Subcutaneous abdominal adipose tissue (tissue), 5 donors: ENCODE measurements at regions not wholly inside any gene's neighbourhood (a gene's known extent, or its start where the extent isn't known, plus 50 kb on each side); places are given as distances from the start of the nearest gene placed in this dataset.
"Not testable (repeated sequence)": the region's sequence is repeated elsewhere in the genome, so short reads cannot be mapped to it uniquely, and the experiment has no call there.

ENCODE experiments used
- H3K27ac ChIP-seq: one replicate; pipeline ENCODE4 v1.7.0; 2013; ENCODE audit warnings: low read depth, mild to moderate bottlenecking, inconsistent platforms, low read length, moderate library complexity
- H3K27me3 ChIP-seq, 5 donors: one replicate each; pipeline ENCODE4 v1.7.0; 2013; ENCODE audit warnings: low read length in 5 of 5, inconsistent platforms in 1 of 5; ENCODE audit not compliant: control insufficient read depth in 5 of 5, insufficient read depth in 4 of 5
- H3K36me3 ChIP-seq, 5 donors: one replicate each; pipeline ENCODE4 v1.7.0; 2013; ENCODE audit warnings: low read length in 5 of 5; ENCODE audit not compliant: control insufficient read depth in 5 of 5, insufficient read depth in 5 of 5
- H3K4me1 ChIP-seq, 5 donors: one replicate each; pipeline ENCODE4 v1.7.0; 2013; ENCODE audit warnings: low read length in 5 of 5, mild to moderate bottlenecking in 3 of 5, moderate library complexity in 1 of 5; ENCODE audit not compliant: control insufficient read depth in 5 of 5, insufficient read depth in 5 of 5
- H3K4me3 ChIP-seq, 5 donors: one replicate each; pipeline ENCODE4 v1.7.0; 2013; ENCODE audit warnings: low read length in 5 of 5, low read depth in 1 of 5
- H3K9ac ChIP-seq, 5 donors: one replicate each; pipeline ENCODE4 v1.7.0; 2013; ENCODE audit warnings: low read length in 5 of 5, mild to moderate bottlenecking in 4 of 5, moderate library complexity in 3 of 5
- H3K9me3 ChIP-seq, 5 donors: one replicate each; pipeline ENCODE4 v1.7.0; 2013; ENCODE audit warnings: low read length in 5 of 5; ENCODE audit not compliant: control insufficient read depth in 5 of 5
- donor health status: healthy.
- donor health status: healthy.
- donor health status: healthy.
- donor health status: healthy.
- donor health status: healthy.

DNA sequence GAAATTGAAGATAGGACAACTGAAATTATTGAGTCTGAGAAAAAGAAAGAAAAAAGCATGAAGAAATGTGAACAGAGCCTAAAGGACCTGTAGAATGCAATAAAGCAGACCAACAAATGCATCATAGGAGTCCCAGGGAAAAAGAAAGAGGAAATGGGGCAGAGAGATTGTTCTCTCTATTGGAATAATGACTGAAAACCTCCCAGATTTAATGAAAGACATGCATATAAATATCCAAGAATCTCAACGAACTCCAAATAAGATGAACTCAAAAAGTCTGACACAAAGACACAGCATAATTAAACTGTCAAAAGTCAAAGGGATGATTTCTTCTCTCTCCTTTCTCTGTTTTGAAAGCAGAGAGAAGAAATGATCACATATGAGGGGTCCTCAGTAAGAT, 124.7 kb downstream of the MEX3B start:
- H3K4me3 ChIP-seq: no peak overlapping the region
- H3K9me3 ChIP-seq: peaks cover 0 to 22% (median 10%) of the 10 kb centered on the region in 5 donors
- no peak overlapping the region for H3K9ac ChIP-seq
- H3K27me3 ChIP-seq: no peaks in the 10 kb centered on the region
- no peaks in the 10 kb centered on the region for H3K36me3 ChIP-seq
- no peak overlapping the region for H3K27ac ChIP-seq
- no peaks in the 10 kb centered on the region for H3K4me1 ChIP-seq

DNA sequence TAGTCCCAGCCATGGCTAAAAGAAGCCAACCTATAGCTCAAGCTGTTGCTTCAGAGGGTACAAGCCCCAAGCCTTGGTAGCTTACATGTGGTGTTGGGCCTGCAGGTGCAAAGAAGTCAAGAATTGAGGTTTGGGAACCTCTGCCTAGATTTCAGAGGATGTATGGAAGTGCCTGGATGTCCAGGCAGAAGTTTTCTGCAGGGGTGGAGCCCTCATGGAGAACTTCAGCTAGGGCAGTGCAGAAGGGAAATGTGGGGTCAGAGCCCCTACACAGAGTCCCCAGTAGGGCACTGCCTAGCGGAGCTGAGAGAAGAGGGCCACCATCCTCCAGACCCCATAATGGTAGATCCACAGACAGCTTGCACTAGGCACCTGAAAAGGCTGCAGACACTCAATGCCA, 127.1 kb downstream of the MEX3B start:
- Histone ChIP-seq H3K9me3 (peaks cover 0 to 22% (median 10%) of the 10 kb centered on the region in 5 donors), H3K4me1 (peaks cover 0 to 17% (median 15%) of the 10 kb centered on the region in 5 donors)
- not testable (repeated sequence) for H3K27me3 ChIP-seq, H3K4me3 ChIP-seq, H3K27ac ChIP-seq, H3K9ac ChIP-seq, H3K36me3 ChIP-seq

DNA sequence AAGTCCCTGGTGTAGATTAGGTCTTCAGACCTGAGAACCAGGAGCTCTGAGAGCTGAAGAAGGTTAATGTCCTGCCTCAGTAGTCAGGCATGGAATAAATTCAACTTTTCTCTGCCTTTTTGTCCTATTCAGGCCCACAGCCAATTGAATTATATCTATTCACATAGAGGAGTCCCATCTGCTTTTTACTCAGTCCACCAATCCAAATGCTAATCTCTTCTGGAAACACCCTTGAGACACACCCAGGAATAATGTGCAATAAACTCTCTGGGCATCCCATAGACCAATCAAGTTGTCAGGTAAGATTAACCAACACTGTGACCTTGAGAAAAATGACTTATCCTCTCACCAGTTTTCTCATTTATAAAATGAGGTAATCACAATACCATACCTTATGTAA, 129.4 kb downstream of the MEX3B start:
- H3K9ac ChIP-seq: no peak overlapping the region
- H3K27ac ChIP-seq: no peak overlapping the region
- no peak overlapping the region for H3K4me3 ChIP-seq
- no peaks in the 10 kb centered on the region for H3K27me3 ChIP-seq
- peaks cover 0 to 24% (median 16%) of the 10 kb centered on the region in 5 donors for H3K4me1 ChIP-seq
- H3K9me3 ChIP-seq: peaks cover 0 to 21% (median 10%) of the 10 kb centered on the region in 5 donors
- no peaks in the 10 kb centered on the region for H3K36me3 ChIP-seq

DNA sequence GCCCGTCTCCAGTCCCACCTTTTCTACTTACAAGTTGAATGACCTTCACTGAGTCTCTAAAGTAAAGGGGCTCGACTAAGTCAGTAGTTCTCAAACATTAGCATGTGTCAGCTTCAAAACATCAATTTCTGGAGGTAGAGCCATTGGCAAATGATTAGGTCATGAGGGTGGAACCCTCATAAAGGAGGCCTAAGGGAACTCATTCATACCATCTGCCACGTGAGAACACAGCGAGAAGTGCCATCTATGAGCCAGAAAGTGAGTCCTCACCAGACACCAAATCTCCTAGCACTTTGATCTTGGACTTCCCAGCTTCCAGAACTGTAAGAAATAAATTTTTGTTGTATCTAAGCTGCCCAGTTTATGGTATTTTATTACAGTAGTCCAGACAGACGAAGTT, 129.8 kb downstream of the MEX3B start:
- Histone ChIP-seq H3K9me3 (peaks cover 0 to 16% (median 10%) of the 10 kb centered on the region in 5 donors), H3K27ac (no peak overlapping the region), H3K4me3 (no peak overlapping the region), H3K36me3 (no peaks in the 10 kb centered on the region), H3K4me1 (peaks cover 0 to 28% (median 21%) of the 10 kb centered on the region in 5 donors), H3K9ac (no peak overlapping the region), H3K27me3 (no peaks in the 10 kb centered on the region)

DNA sequence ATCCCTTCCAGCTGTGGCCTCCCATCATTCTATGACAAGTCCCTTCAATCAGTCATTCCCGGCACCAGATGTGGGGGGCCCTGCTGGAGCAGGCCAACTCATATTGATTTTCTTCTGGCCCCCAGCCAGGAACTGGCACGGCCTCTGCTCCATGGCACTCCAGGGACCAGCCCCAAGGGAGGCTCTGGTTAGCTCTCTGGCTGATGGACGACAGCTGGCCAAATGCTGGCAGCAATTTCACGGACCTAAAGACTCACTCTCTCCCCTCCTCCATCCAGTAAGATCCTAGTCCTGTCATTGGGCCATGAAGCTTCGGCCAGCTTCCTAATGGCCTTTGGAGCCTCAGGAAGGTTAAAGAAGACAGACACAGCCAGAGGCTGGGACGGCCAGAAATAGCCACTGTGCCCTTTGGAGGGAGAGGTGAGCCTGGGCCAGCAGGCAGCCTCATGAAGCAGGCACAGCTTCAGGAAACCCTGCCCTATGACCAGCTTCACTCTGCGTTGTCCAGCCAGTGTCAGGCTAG, 131.0 kb downstream of the MEX3B start:
- peaks cover 0 to 33% (median 25%) of the 10 kb centered on the region in 5 donors for H3K4me1 ChIP-seq
- peak overlapping the region; percentile 57 for H3K27ac ChIP-seq
- H3K9ac ChIP-seq: no peak overlapping the region
- no peaks in the 10 kb centered on the region for H3K36me3 ChIP-seq
- H3K27me3 ChIP-seq: no peaks in the 10 kb centered on the region
- no peak overlapping the region for H3K4me3 ChIP-seq
- peaks cover 0 to 11% (median 5%) of the 10 kb centered on the region in 5 donors for H3K9me3 ChIP-seq

DNA sequence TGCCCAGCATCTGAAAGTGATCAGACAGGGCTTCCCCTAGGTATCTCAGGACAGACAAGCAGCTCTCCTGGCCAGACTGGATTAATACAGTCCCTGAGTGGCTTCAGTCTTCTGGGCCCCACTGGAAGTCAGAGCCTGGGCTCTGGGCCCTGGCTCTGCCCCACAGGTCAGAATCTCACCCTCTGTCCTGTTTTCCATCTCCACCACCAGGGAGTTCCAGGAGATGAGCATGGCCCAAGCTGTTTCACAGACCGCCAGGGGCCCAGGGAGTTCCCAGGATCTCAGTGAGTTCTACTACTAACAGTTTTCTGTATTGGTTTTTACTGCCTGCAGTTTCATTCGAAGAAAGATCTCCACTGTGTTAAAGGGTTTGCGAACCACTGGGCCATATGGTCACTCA, 131.5 kb downstream of the MEX3B start:
- peaks cover 0 to 10% (median 5%) of the 10 kb centered on the region in 5 donors for H3K9me3 ChIP-seq
- H3K9ac ChIP-seq: no peak overlapping the region
- H3K27ac ChIP-seq: peak overlapping the region; percentile 1
- peaks cover 0 to 38% (median 29%) of the 10 kb centered on the region in 5 donors for H3K4me1 ChIP-seq
- no peak overlapping the region for H3K4me3 ChIP-seq
- no peaks in the 10 kb centered on the region for H3K36me3 ChIP-seq
- H3K27me3 ChIP-seq: no peaks in the 10 kb centered on the region

DNA sequence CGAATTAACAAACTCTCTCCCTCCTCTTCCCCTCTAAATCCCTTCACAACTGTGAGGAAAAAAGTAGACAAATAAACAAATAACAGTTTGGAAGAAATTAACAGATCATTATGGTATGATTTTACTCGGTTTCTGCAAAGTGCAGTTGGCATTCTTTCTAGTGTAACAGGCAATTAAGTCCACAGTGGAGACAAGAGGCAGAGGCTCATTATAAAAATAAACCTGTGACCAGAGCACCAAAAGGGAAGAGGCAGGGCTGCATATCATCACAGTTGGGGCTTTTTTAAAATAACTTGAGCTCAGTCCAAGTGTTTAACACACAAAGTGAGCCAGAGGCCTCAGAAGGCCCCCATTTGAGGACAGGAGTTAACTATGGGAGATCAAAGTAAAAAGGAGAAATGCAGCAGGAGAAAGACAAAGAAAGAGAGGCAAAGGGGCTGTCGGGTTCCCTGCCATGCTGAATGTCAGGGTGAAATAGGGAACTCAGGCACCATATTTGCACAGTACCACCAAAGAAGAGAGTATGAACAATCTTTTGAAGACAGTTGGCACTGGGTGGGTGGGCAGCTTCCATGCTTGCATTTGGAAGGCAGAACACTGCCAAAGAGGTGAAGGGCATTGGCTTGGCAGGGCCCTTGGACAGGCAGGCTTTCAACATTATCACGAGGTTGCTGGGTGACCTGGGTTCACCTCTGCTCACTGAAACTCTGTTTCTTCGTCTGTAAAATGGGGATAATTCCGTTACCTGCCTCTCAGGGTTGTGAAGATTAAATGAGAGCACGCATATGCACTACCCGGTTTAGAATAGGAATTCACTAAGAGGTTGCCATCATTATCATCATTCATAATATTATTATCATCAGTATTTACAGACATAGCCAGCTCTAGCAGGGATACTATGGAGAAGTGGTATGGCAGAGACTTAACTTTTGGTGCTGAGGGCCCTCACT, 134.5 kb downstream of the MEX3B start:
- H3K9ac ChIP-seq: no peak overlapping the region
- H3K9me3 ChIP-seq: no peaks in the 10 kb centered on the region
- no peak overlapping the region for H3K27ac ChIP-seq
- H3K36me3 ChIP-seq: no peaks in the 10 kb centered on the region
- no peaks in the 10 kb centered on the region for H3K27me3 ChIP-seq
- H3K4me1 ChIP-seq: peaks cover 0 to 44% (median 31%) of the 10 kb centered on the region in 5 donors
- no peak overlapping the region for H3K4me3 ChIP-seq

DNA sequence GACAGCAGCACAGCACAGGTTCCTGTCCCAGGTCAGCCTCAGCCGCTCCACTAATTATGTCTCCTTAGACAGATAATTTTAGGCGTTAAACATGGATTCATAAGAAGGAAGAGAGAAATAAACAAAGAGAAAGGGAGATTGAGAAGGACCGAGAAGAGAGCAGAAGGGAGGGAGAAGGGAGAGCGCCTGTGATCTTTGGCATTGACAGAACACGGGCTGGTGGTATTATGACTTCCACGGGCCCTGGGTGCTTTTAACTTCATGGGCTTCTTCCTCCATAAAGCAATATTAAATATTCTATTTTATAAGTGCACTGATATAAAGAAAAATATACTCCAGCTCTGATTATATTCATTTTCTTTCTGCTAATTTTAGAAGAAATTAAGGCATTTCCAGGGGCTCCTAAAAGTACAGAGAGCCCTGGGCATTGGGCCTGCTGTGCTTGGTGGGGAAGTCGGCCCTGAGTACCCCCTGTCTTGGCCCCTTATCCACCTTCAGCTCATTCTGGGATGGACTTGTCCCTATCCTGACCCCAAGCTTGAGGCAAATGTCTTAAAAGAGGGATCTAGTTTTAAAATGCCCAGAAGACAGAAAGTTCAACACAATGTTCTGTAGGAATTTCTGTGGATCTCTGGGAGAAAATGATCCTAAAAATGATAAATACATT, 135.3 kb downstream of the MEX3B start:
- H3K27me3 ChIP-seq: no peaks in the 10 kb centered on the region
- H3K36me3 ChIP-seq: no peaks in the 10 kb centered on the region
- no peak overlapping the region for H3K27ac ChIP-seq
- peaks cover 0 to 44% (median 31%) of the 10 kb centered on the region in 5 donors for H3K4me1 ChIP-seq
- H3K9ac ChIP-seq: no peak overlapping the region
- H3K9me3 ChIP-seq: no peaks in the 10 kb centered on the region
- H3K4me3 ChIP-seq: no peak overlapping the region

DNA sequence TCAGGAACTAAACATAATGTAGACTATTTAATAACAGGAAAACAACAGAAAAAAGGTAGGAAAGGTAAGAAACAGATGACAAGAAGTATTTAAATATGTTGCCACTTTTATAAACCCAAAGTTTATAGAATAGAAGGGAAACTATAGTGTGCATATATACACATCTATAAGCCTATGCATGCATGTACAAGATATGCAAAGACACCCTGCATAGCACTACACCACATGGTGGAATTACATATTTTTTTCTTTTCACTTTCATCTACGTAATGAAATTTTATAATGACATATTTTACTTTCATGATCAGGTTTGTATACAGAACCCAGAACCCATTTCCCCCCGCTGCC, 136.8 kb downstream of the MEX3B start:
- Histone ChIP-seq H3K9ac (no peak overlapping the region), H3K4me1 (peaks cover 0 to 29% (median 19%) of the 10 kb centered on the region in 5 donors), H3K4me3 (no peak overlapping the region), H3K27ac (no peak overlapping the region), H3K27me3 (no peaks in the 10 kb centered on the region), H3K36me3 (no peaks in the 10 kb centered on the region), H3K9me3 (no peaks in the 10 kb centered on the region)

DNA sequence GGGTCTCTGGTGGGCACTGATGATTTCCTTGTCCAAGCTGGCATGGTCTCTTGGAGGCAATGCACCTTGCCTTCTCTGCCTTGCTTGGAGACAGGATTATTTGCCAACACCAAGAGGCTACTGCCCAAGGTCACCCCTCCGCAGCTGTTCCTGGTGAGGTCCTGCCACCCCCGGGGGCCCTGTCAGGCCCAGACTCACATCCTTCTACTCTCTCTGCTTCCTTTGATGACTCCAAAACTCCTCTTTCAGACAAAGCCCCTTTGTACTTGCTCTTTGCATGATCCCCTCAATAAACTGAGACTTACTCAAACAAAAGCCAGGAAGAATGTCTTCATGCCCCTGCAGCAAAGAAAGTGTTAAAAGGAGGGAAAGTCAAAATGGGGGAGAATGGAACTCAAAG, 137.7 kb downstream of the MEX3B start:
- H3K9ac ChIP-seq: no peak overlapping the region
- no peaks in the 10 kb centered on the region for H3K9me3 ChIP-seq
- H3K4me1 ChIP-seq: peaks cover 0 to 27% (median 13%) of the 10 kb centered on the region in 5 donors
- no peak overlapping the region for H3K4me3 ChIP-seq
- H3K27ac ChIP-seq: no peak overlapping the region
- H3K27me3 ChIP-seq: no peaks in the 10 kb centered on the region
- no peaks in the 10 kb centered on the region for H3K36me3 ChIP-seq
